Endodermal cell (in vitro differentiated cells): ENCODE measurements at regions not wholly inside any gene's neighbourhood (a gene's known extent, or its start where the extent isn't known, plus 50 kb on each side); places are given as distances from the start of the nearest gene placed in this dataset.
A peak's percentile ranks its signal among the peaks of the same experiment; 100 is the strongest.

Experiments used
- DNase-seq: peaks from one replicate; pipeline ENCODE4 v3.0.0-alpha.2; 2017
- H3K27ac ChIP-seq: 2 replicates; pipeline ENCODE4 v1.5.1; 2013; ENCODE audit warnings: mild to moderate bottlenecking, low read depth, low read length, moderate library complexity
- H3K27me3 ChIP-seq: 2 replicates; pipeline ENCODE4 v1.6.1; 2013; ENCODE audit warnings: mild to moderate bottlenecking, low read length, moderate library complexity; ENCODE audit not compliant: insufficient read depth, control insufficient read depth, poor library complexity, severe bottlenecking
- H3K36me3 ChIP-seq: 2 replicates; pipeline ENCODE4 v1.7.0; 2013; ENCODE audit warnings: mild to moderate bottlenecking, low read length, moderate library complexity; ENCODE audit not compliant: control insufficient read depth, insufficient read depth
- H3K4me1 ChIP-seq: one replicate; pipeline ENCODE4 v1.7.0; 2013; ENCODE audit warnings: low read length; ENCODE audit not compliant: control insufficient read depth, insufficient read depth
- H3K4me3 ChIP-seq: 2 replicates; pipeline ENCODE4 v1.5.1; 2013; ENCODE audit warnings: mild to moderate bottlenecking, low read length, moderate library complexity
- H3K9ac ChIP-seq: 2 replicates; pipeline ENCODE4 v1.6.1; 2013; ENCODE audit warnings: mild to moderate bottlenecking, low read length, moderate library complexity; ENCODE audit not compliant: poor library complexity, severe bottlenecking; ENCODE audit errors: extremely low read depth
- H3K9me3 ChIP-seq: 2 replicates; pipeline ENCODE4 v1.6.1; 2013; ENCODE audit warnings: mild to moderate bottlenecking, low read length, moderate library complexity; ENCODE audit not compliant: control insufficient read depth
- H3K27ac Mint-ChIP-seq: 2 replicates; pipeline ENCODE4 v1.8.0; 2020; ENCODE audit warnings: mixed read lengths
- H3K27me3 Mint-ChIP-seq: 2 replicates; pipeline ENCODE4 v1.8.0; 2021; ENCODE audit warnings: mild to moderate bottlenecking, mixed read lengths; ENCODE audit not compliant: insufficient read depth
- H3K36me3 Mint-ChIP-seq: 2 replicates; pipeline ENCODE4 v1.8.0; 2020; ENCODE audit warnings: low read depth, mixed read lengths
- H3K4me1 Mint-ChIP-seq: 2 replicates; pipeline ENCODE4 v1.8.0; 2020; ENCODE audit warnings: mixed read lengths
- H3K4me3 Mint-ChIP-seq: 2 replicates; pipeline ENCODE4 v1.8.0; 2020; ENCODE audit warnings: mild to moderate bottlenecking, moderate library complexity, mixed read lengths
- H3K9me3 Mint-ChIP-seq: 2 replicates; pipeline ENCODE4 v1.8.0; 2020; ENCODE audit warnings: mild to moderate bottlenecking, mixed read lengths
- CTCF ChIP-seq: fragments of 200-600 bp; sonication (generic); conservative IDR thresholded peaks from 2 replicates; pipeline ENCODE4 v1.5.0; 2021; ENCODE audit warnings: antibody characterized with exemption, mild to moderate bottlenecking
- WGBS, 2 experiments: methylation state at CpG; one replicate each; pipeline versions ENCODE4 v1.1.5 to v1.1.7; 2013; ENCODE audit warnings: missing lambda C conversion rate in 2 of 2, mixed read lengths in 1 of 2; ENCODE audit not compliant: insufficient coverage in 1 of 2, insufficient read length in 1 of 2; 5-methylcytosine and 5-hydroxymethylcytosine counted together

- 79 to 84% methylated on average over 8 to 13 of the region's 13 CpGs for WGBS, 2 experiments
Measured at GRCh38 chr7:67713451-67714056, 716.9 kb downstream of the TYW1 start.

GRCh38 chr7:67716729-67717128, 720.1 kb downstream of the TYW1 start:
- TF ChIP-seq CTCF: no peak
- no peaks in the 10 kb centered on the region for H3K27me3 ChIP-seq
- H3K4me3 ChIP-seq: no peak overlapping the region
- H3K27me3 Mint-ChIP-seq: peaks cover under 1% of the 10 kb centered on the region
- no peak overlapping the region for H3K4me3 Mint-ChIP-seq
- DNase-seq: no peak
- peaks cover 28% of the 10 kb centered on the region for H3K4me1 Mint-ChIP-seq
- no peak overlapping the region for H3K27ac ChIP-seq
- H3K9ac ChIP-seq: no peak overlapping the region
- no peaks in the 10 kb centered on the region for H3K36me3 ChIP-seq
- 75 to 88% methylated on average over 1 to 2 of the region's 2 CpGs for WGBS, 2 experiments
- H3K4me1 ChIP-seq: no peaks in the 10 kb centered on the region
- no peaks in the 10 kb centered on the region for H3K9me3 Mint-ChIP-seq
- no peak overlapping the region for H3K27ac Mint-ChIP-seq
- H3K9me3 ChIP-seq: no peaks in the 10 kb centered on the region
- H3K36me3 Mint-ChIP-seq: peaks cover 2% of the 10 kb centered on the region

More at GRCh38 chr7:67713451-67714056, 716.9 kb downstream of the TYW1 start:
- no peak overlapping the region for H3K27ac Mint-ChIP-seq
- H3K4me1 Mint-ChIP-seq: peaks cover 16% of the 10 kb centered on the region
- H3K4me3 ChIP-seq: no peak overlapping the region
- no peak overlapping the region for H3K27ac ChIP-seq
- peaks cover 2% of the 10 kb centered on the region for H3K27me3 Mint-ChIP-seq
- no peaks in the 10 kb centered on the region for H3K4me1 ChIP-seq
- H3K36me3 Mint-ChIP-seq: peaks cover 3% of the 10 kb centered on the region
- no peak overlapping the region for H3K4me3 Mint-ChIP-seq
- no peaks in the 10 kb centered on the region for H3K27me3 ChIP-seq
- H3K36me3 ChIP-seq: no peaks in the 10 kb centered on the region
- H3K9ac ChIP-seq: no peak overlapping the region
- H3K9me3 Mint-ChIP-seq: peaks cover 14% of the 10 kb centered on the region
- TF ChIP-seq CTCF: no peak
- H3K9me3 ChIP-seq: peaks cover 12% of the 10 kb centered on the region
- no peak for DNase-seq

GRCh38 chr7:67723591-67723990, 727.0 kb downstream of the TYW1 start:
- Histone ChIP-seq H3K27me3 (no peaks in the 10 kb centered on the region), H3K9ac (peak overlapping the region; percentile 1), H3K27ac (no peak overlapping the region), H3K4me1 (peaks cover 9% of the 10 kb centered on the region), H3K9me3 (no peaks in the 10 kb centered on the region), H3K36me3 (no peaks in the 10 kb centered on the region), H3K4me3 (peak overlapping the region; percentile 65)
- TF ChIP-seq CTCF: peak; percentile 60
- Mint-ChIP-seq H3K27me3 (no peaks in the 10 kb centered on the region), H3K36me3 (peaks cover 2% of the 10 kb centered on the region), H3K4me3 (peak overlapping the region; percentile 40), H3K9me3 (no peaks in the 10 kb centered on the region), H3K27ac (peak overlapping the region; percentile 96), H3K4me1 (peaks cover 49% of the 10 kb centered on the region)
- DNase-seq: peak; percentile 80
- WGBS, 2 experiments: 40% methylated on average over 3 of the region's 3 CpGs; no CpG with 5 or more reads in 1 of the 2 experiments
